ENCODE measurements at regions not wholly inside any gene's neighbourhood (a gene's known extent, or its start where the extent isn't known, plus 50 kb on each side); places are given as distances from the start of the nearest gene placed in this dataset.
"Not testable (repeated sequence)": the region's sequence is repeated elsewhere in the genome, so short reads cannot be mapped to it uniquely, and the experiment has no call there.

DNA sequence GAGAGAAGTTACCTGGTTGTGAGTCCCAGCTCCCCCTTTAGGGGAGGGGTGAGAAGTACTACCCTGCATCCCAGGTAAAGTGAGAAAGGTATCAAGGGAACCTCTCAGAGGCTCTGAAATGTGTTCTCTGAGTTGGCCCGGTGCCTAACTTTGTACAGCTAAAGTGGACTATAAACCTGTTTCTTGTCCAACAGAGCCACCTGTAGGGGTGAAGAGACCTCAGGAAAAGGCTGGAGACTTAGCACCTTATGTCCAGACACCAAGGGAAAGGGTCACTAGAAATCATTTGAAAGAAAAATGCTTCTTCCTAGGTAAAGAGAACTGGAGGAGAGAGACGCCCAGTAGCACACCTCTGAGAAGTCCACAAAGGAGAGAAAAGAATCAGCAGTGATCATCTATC, 108.3 kb upstream of the KIF2A start:
- no peak for DNase-seq

DNA sequence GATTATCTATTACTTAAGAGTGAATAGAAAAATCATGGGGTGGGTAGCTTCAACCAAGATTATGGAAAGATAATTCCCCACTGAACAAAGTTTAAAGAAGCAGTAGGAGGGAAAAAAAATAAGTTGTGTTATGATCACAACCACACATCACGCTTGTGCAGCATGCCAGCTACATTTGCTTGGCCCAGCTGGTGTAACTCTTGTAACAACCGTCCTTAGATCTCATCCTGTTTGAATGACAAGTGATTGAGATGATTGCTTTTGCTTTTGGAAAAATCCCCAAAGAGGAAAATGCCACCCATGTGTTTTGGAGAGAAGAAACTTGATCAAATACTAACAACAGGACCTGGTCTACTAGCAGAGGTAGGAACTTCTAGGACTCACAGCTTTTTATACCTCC, 107.6 kb upstream of the KIF2A start:
- DNase-seq, result no peak

DNA sequence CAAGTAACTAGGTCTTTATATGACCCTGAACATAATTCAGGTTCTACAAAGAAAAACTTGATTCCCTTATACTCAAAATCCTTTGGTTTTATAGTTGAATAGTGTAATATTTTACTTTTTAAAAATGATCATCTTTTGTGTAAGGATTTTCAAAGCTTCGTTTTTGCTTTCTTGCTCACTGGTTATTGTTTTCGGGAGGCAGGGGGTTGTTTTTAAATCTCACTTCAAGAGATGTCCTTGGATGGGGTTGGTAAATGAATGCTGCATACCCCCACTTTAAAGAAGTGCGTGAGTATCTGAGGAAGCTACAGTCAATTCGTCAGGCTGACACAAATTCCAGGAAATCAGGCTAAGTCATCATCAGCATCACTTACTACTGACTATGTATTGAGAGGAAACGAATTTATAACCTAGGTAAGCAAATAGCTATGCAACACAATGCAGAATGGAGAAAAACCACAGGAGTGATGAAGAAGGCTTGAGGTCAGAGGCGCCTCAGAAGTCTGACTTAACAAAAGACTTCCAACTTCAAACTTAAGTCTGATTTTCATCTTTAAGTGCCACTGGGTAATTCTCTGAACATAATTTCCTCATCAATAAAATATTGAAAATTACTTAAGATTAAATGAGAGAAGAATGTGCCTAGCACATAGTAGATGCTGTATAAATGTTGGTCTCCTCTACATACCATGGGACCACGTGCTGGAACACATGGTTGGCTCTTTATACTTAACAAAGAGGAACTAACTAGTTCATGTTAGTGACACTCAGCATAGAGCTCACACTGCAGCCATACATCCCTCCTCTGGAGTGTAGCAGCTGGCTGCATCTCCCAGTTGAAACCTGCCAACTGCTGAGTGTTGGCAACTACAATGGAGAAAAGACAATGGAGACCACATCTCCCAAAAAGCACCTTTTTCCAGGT, 106.0 kb upstream of the KIF2A start:
- no peak for DNase-seq

DNA sequence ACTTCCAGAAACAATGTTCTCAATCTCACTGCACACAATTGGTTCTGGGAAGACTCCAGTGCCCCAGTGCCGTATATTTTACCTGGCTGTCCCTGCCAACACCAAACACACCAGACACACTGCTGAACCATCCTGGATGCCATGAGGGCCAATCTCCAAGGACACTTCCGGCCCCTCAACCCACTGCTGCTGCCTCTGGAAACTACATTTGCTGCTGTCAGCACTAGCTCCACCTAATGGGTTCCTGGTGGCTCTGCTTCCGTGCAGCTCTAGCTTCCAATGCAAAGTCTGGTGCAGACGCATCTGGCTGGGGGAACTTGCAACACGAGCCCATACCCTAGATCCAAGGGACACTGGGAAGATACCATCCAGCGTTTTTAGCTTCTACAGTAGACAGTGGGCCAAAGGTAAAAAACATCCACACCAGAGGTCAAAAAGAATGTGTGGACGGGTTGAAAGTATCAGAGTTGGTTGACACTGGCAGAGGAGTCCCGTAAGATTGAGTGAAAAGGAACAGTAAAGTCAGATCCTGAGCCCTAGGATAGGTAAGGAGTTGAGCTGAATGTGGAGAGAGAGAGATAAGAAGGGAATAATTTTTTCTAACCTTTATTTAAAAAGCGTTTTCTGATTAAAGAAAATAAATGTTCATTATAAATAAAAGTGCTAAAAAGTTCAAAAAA, 99.7 kb upstream of the KIF2A start:
- DNase-seq, result no peak

DNA sequence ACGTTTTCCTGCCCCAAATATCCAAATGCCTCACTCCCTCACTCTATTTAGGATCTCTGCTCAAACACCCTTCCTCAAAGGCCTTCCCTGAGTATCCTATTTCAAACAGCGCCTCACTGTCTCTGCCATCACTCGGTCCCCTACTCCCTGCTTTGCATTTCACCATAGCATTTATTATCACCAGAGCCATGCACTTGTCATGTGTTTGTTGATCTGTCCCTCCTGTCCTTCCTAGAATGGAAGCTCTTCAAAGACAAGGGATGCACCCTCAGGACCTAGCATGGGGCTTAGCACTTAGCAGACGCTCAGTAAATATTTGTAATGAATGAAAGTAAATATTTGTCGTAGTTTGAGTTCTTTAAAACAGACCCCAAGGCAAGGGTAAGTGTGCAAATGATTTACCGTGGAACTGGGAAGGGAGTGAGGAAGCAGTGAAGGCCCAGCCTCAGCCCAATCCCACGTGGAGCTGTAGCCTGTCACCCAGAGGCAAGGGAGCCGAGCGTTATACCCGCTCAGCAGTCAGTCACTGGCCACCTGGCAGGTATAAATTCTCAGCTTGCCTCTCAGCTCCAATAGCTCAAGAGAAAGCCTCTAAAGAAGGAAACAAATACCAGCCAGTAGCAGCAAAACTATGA, 97.7 kb upstream of the KIF2A start:
- DNase-seq, result no peak

DNA sequence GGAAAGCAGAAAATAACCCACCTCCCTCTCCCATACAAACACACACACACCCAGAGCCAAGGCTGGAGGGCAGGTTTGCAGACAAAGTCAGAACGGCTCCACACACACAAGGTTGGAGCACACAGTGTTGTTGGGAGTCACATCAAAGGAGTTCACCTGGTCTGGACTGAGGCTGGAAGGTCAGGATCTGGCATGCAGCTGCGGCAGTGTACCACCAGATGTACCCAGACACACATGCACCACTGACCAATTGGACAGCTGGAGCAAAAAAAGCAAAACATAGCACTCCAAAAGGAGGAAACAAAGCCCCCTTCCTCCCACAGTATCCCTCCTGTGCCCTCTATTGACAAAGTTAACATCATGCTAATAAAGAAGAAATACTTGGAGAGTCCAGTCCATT, 94.6 kb upstream of the KIF2A start:
- no peak for DNase-seq

DNA sequence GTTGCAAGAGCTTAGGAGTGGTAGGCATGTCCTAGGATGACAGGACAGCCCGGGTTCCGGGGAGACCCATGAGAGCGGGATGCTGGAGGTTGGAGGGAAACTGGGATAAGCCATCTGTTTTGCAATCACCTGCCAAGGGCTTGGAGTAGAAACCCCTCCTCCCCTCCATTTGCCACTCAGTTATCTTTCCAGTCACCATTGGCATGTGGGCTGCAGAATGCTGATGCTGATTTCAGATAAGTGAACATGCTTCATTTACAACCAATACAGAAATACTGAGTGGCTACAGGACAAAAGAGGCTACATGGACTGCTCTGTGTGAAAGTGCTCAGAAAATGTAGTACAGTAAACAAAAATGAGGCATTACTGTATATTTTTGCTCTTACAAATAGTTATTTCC, 93.4 kb upstream of the KIF2A start:
- DNase-seq, result no peak

DNA sequence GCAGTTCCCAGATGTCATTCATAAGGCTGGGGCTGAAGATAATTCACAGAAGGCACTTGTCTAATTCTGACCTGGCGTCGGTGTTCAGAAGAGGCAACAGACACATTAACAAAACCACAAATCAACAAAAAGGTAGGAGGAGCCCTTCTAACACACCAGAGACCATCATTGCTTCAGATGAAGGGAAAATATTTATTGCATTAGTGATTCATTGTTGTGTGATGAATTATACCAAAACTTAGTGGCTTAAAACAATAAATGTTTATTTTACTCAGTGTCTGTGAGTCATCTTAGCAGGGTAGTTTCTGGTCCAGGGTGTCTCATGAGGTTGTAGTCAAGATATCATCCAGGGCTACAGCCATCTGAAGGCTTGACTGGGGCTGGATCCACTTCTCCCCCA, 91.3 kb upstream of the KIF2A start:
- no peak for DNase-seq

DNA sequence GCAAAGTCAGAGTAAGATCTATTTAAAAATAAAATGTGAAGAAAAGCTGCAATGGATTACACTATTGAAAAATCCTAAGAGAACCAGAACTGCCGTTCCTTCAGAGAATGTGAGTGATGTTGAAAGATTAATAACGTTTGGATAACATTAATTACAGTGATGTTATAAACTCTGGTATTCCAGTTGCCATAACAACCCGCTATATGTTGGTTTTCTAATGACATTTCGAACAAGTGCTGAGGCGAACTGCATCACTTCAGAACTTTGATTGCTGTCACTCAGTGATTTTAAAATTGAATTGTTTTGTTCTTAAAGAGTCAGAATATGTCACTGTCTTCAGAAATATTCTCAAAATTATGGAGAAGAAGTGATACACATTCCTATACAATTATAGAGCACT, 89.4 kb upstream of the KIF2A start:
- not testable (repeated sequence) for DNase-seq

DNA sequence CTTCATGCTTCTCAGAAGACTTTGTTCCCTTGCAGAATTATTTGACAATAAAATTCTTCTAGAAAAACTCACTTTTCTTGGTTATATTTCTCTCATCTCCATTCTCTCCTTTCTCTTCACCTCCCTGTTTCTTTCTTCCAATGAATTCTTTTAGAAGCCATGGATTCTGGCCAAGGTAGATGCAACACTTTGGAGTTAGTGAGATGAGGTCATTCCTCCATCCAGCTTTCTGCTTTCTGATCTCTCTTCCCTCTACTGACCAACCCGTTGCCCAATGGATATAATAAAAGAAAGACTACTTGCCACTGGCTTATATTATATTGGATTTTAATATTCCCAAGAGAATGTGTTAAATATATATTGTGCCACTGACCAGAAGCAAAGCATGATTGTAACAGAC, 88.9 kb upstream of the KIF2A start:
- DNase-seq, result not testable (repeated sequence)

DNA sequence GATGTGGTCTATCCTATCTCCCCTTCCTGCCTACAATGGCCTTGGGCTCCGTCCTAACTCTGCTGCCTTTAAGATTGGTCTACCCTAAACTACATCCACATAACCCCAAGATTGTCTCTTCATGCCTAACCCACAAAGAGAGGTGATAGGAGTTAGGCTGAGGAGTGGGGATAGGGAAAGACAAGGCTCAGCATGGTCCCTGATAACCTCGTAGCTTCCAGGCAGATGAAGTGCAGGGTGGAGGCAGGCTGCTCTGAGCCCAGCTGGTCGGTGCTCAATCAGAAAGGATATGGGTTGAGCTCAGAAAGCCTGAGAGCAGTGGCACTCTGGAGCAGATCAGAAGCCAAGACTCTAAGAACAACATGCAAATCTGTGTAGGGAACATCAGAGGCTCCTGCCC, 87.1 kb upstream of the KIF2A start:
- not testable (repeated sequence) for DNase-seq

DNA sequence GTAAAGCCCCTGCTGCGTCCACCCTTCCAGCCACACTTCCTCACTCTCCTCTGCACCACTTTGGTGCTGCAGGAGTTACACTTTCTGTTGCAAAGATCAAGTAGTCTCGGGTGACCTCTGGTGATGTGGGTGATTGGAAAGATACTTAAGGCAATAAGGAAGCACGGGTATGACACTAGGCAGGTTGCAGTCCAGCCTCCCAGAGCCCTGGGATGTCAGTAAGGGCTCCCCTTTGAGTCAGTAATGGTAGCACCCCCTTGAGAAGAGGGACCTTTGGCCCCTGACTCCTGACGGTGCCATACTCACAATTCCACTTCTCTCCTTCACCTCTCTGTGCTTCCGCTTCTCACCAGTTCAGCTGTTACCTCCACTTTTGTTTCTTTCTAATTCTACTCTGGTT, 84.1 kb upstream of the KIF2A start:
- not testable (repeated sequence) for DNase-seq

DNA sequence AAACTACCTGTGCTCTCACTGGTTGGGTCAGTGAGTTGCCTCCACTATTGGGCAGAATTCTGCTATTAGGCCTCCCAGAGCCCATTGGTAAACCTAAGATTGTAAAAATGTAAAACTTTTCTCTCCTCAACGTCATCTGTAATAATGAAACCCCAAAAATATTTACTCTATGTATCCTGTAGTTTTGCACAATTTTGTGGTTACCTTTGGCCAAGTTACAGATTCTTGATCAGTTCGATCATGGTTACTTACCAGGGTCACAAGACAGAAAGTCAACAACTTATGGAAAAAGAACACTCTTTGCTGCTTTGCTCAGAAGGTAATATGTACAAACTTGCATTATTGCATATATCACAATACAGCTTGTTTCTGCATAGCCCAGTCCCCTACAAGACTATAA, 83.7 kb upstream of the KIF2A start:
- not testable (repeated sequence) for DNase-seq

DNA sequence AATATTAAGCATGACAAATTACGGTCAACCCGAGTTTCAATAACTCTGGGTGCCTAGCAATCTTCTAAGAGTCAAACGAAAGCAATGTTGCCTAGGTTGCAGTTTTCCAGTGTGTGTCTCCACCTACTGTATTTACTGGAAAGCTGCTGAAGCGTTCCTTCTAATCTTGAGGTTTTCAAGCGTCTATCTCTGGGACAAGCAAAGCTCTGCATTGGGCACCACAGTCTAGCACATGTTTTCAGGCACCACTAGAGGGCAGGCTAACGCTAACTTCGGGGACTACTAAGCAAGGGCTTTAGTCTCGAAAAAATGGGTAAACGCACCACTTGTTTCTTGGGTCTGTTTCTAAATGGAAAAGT, 82.7 kb upstream of the KIF2A start:
- not testable (repeated sequence) for DNase-seq

DNA sequence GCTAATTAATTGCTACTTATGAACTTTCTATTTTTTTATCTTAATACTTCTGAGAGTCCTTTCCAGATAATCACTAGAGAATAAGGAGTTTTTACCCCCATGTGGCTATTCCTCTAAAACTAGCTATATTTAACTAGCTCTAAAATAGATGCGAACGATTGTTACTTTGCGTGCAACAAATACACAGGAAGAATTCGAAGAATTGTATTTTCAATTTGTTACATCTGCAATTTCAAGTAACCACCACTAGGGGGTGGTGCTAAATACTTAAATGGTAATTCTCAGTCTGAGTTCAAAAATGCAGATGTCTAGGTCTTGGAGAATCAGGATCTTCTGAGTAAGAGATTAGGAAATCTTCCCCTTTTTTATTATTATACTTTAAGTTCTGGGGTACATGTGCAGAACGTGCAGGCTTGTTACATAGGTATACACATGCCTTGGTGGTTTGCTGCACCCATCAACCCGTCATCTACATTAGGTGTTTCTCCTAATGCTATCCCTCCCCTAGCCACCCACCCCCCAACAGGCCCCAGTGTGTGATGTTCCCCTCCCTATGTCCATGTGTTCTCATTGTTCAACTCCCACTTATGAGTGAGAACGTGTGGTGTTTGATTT, 80.9 kb upstream of the KIF2A start:
- not testable (repeated sequence) for DNase-seq

DNA sequence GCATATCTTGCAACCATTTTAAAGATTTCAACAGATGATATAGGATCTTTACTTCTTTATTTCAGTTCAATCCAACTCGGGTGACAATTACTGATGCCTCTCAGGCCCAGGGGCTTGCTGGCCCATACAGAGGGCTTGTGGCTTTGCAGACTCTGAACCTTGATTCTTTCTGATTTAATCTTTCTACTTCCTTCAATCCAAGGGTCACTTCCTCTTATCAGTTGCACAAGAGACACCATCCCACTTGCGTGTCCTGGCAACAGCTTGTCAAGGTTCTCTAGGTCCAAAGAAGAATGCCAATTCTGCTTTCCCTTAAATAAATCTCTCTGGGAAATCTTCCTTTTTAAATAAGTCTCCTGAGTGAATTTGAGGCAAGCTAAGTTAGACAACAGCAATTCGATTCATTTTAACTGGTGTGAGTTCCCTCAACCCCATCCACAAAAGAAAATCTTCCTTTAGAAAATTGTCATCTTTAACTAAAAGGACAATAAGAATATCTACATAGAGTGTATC, 75.1 kb upstream of the KIF2A start:
- not testable (repeated sequence) for DNase-seq

DNA sequence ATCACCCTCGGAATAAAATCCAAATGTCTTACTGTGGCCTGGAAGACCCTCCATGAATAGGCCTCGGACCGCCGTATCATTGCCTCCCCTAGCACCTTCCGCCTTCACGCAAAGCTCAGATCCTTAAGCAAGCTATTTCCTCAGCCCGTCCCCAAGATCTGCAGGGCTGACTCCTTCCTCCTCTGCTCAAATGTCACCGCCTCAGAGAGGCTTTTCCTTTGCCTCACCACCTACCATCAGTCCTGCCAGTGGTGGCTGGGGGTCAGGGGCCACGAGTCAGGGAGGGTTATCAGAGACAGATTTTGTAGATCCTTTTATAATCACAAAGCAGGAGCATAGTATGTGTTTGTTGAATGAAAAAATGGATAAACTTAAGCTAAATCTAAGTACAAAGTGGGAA, 74.4 kb upstream of the KIF2A start:
- DNase-seq, result no peak

DNA sequence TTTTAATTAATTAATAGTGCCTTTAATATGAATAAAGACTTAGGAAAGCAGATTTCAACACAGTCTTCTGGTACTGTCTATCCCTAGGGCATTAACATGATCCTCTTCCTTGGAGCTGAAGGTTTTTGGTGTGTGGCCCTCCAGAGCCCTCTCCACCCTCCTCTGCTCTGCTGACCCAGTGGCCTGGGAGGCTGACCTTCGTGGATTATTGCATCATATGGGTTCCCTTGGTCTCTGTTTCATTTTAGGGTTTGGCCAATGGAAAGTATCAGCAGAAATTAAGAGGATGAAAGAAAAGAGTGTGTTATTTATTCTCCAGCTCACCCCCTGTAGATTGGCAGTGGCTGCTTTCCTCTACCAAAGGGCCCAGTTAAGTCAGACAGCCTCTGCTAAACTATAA, 73.8 kb upstream of the KIF2A start:
- not testable (repeated sequence) for DNase-seq

DNA sequence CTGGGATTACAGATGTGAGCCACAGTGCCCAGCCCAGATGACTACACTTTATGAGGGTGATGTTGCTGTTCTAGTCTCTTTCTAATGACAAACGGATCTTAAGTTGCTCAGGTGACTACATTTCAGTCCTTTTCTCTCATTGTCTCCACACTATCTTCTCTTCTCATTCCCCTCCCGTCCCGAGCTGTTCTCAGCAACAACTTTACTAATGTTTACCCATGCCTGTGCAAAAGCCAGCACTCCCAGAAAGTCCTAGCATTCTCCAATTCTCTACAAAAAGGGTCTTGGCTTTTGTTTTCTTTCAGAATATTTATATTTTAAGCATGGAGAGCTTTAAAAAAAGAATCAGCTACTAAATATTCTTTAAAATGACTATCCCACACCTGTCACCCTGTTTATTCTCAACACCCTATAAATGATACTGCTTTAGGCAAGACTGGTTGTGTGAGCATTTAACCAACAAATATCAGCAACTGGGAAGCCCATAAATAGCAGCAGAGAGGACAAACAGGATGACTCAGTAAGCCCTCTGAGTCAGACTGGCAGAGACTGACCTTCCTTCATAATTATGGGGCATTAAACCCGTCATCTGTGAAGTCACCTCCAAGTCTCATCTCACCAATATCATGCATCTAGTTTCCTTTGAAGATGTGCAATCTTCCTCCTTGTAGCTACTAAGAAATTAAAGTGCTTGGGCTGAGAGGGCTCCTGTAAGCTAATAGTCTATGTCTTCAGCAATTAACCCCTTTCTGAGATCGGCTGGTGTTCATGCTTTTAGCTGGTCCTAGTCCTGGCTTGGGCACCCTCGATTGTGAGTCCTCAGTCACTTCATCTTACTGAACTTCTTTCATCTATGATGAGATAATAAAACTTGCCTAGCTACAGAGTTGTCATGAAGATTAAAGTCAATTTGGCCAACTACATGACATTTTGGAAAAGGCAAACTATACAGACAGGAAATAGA, 72.6 kb upstream of the KIF2A start:
- DNase-seq, result not testable (repeated sequence)

DNA sequence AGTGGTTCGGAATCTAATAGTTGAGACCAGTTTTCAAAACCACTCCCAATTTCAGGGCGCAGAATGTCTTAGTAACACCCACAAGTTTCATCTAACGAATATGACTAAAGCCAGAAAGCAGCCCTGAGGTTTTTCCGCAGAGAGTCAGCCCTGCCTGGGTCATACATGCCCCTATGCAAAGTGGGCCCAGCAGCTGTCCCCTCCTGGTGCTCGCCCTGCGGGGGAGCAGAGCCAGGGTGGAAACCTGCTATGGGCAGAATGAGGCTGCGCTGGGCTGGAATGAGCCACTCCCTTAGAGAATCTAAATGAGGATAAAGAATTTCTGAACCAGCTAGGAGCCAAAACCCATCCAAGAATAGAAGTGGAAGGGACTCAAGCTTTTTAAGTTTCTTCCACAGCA, 69.4 kb upstream of the KIF2A start:
- not testable (repeated sequence) for DNase-seq

DNA sequence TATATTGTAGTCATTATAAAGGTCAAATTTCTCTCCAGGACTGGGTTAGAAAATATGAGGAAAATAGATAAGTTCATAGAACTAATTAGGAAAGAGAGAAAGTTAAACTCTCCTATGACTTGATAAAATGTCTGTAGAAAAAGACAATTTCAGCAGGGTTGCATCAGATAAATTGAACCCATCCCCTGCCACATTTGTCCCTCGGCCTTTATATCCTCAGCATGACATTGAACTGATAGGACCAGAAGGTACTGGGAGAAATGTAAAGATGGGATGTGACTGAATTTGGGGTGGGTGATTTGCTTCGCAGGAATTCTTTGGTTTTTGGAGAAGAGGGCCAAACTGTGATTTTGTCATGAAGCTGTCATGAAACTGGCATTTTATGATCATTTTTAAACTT, 68.1 kb upstream of the KIF2A start:
- not testable (repeated sequence) for DNase-seq

DNA sequence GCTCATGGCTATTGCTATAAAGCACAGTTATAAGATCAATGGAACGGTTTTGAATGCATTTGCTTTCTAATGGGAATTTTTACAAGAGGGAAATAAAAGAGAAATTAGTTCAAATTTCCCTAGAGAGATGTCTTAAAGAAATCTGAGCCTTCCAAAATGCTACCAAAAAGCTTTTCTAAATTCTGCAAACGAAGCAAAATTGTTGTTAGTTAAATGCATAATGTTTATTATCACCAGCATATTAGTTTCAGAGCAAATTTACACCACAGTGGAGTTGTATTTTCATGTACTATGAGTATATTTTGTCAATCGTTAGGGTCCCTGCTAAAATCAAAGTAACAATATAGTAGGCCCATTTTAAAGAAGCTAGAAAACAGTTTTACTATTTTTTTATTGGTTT, 67.4 kb upstream of the KIF2A start:
- not testable (repeated sequence) for DNase-seq

All from NCI-H774 (cell line).